Gastroesophageal sphincter (tissue), 3 donors: ENCODE measurements at regions not wholly inside any gene's neighbourhood (a gene's known extent, or its start where the extent isn't known, plus 50 kb on each side); places are given as distances from the start of the nearest gene placed in this dataset.

Experiments
- EP300 ChIP-seq: sonication (generic); formaldehyde crosslinking; IDR thresholded peaks from one replicate; pipeline ENCODE4 v1.6.1; 2017; ENCODE audit warnings: antibody characterized with exemption, mild to moderate bottlenecking
- POLR2AphosphoS5 ChIP-seq: sonication (generic); formaldehyde crosslinking; IDR thresholded peaks from one replicate; pipeline ENCODE4 v1.6.1; 2017; ENCODE audit warnings: antibody characterized with exemption
- TF ChIP-seq, protein P1 (sequence below), 4 experiments: fragments of 200-600 bp in 2 of 4; fragments of 450-650 bp in 2 of 4; sonication (generic) in 1 of 4; IDR thresholded peaks; one replicate each; pipeline ENCODE4 v1.5.1; 2017 to 2019; ENCODE audit warnings: antibody characterized with exemption in 4 of 4, mild to moderate bottlenecking in 2 of 4, moderate library complexity in 2 of 4

DNA sequence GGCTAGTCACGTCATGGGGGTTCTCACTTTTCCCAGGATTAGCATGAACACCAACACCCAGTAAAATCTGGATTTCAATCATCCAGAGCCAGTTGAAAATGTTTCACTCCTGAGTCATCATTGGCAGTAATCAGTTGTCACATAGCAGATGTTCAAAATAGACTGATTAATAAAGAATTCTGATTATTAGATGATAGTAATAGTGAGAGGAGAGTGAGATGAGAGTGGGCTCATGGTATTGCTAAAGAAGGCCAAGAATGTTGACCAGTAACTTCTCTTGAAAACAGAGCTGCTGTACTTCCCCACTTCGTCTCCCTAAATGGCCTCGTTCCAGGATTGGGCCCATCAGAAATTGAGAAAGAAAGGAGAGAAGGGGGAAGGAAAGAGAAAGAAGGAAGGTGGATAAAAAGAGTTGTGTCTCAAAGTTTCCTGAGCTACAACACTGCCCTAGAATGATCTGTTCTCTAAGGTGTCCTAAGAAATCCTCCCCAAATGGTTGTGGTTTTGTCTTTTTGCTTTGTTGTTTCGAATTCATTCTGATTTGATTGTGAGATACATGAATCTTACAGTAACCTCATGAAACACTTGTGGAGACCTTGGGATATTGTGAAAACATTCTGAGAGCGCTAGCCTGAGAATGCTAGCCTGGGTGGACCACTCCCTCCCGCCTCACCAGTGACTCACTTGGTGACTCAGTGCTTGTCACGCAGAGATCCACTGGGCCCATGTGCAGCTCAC, 502.2 kb upstream of the JARID2 start:
- TF ChIP-seq POLR2AphosphoS5 (no peak), EP300 (no peak)
- TF ChIP-seq, protein P1, sequence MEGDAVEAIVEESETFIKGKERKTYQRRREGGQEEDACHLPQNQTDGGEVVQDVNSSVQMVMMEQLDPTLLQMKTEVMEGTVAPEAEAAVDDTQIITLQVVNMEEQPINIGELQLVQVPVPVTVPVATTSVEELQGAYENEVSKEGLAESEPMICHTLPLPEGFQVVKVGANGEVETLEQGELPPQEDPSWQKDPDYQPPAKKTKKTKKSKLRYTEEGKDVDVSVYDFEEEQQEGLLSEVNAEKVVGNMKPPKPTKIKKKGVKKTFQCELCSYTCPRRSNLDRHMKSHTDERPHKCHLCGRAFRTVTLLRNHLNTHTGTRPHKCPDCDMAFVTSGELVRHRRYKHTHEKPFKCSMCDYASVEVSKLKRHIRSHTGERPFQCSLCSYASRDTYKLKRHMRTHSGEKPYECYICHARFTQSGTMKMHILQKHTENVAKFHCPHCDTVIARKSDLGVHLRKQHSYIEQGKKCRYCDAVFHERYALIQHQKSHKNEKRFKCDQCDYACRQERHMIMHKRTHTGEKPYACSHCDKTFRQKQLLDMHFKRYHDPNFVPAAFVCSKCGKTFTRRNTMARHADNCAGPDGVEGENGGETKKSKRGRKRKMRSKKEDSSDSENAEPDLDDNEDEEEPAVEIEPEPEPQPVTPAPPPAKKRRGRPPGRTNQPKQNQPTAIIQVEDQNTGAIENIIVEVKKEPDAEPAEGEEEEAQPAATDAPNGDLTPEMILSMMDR (IDR thresholded peaks at IDR 0.05), result no peak
